ENCODE measurements at regions not wholly inside any gene's neighbourhood (a gene's known extent, or its start where the extent isn't known, plus 50 kb on each side); places are given as distances from the start of the nearest gene placed in this dataset.

DNA sequence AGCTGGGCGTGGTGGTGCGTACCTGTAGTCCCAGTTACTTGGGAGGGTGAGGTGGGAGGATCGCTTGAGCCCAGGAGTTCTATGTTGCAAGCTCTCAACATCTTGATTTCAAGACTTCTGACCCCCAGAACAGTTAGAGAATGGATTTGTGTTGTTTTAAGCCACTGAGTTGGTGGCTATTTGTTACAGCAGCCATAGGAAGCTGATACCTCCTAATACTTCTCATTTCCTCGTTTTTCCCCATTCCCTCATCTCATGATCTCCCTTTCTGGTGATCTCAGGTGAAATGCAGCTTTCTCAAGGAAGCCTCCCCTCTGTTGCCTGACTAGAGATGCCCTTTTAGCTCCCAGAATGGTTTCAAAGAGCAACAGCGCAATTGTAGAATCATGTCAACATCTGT, 378.8 kb downstream of the TYW1 start:
- no peak for DNase-seq
- Histone ChIP-seq H3K27ac (ENCODE audit: low read length) (no peak overlapping the region), H3K27me3 (ENCODE audit: control insufficient read depth, insufficient read depth, low read length) (no peaks in the 10 kb centered on the region), H3K9me3 (ENCODE audit: control insufficient read depth, insufficient read depth, low read length) (no peaks in the 10 kb centered on the region), H3K4me3 (ENCODE audit: low read length) (no peak overlapping the region), H3K4me1 (ENCODE audit: control insufficient read depth, insufficient read depth, low read length) (no peaks in the 10 kb centered on the region), H3K36me3 (ENCODE audit: control insufficient read depth, insufficient read depth, low read length) (no peaks in the 10 kb centered on the region)
- 87% methylated on average over 5 of the region's 5 CpGs for WGBS (ENCODE audit: insufficient coverage)
- intact Hi-C loops (cut with micrococcal nuclease), result no loop called here
- H3K27me3 Mint-ChIP-seq (ENCODE audit: low read depth in 2 of 2), result peaks cover 6 to 11% of the 10 kb centered on the region in 2 donors
- H3K9me3 Mint-ChIP-seq, result no peaks in the 10 kb centered on the region
- H3K27ac Mint-ChIP-seq, result no peak overlapping the region
- no peak overlapping the region for H3K4me3 Mint-ChIP-seq
- H3K36me3 Mint-ChIP-seq, result no peaks in the 10 kb centered on the region
- no peaks in the 10 kb centered on the region for H3K4me1 Mint-ChIP-seq
- TF ChIP-seq, protein P1, sequence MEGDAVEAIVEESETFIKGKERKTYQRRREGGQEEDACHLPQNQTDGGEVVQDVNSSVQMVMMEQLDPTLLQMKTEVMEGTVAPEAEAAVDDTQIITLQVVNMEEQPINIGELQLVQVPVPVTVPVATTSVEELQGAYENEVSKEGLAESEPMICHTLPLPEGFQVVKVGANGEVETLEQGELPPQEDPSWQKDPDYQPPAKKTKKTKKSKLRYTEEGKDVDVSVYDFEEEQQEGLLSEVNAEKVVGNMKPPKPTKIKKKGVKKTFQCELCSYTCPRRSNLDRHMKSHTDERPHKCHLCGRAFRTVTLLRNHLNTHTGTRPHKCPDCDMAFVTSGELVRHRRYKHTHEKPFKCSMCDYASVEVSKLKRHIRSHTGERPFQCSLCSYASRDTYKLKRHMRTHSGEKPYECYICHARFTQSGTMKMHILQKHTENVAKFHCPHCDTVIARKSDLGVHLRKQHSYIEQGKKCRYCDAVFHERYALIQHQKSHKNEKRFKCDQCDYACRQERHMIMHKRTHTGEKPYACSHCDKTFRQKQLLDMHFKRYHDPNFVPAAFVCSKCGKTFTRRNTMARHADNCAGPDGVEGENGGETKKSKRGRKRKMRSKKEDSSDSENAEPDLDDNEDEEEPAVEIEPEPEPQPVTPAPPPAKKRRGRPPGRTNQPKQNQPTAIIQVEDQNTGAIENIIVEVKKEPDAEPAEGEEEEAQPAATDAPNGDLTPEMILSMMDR (IDR thresholded peaks at IDR 0.05), result no peak
- no peak for ATAC-seq

DNA sequence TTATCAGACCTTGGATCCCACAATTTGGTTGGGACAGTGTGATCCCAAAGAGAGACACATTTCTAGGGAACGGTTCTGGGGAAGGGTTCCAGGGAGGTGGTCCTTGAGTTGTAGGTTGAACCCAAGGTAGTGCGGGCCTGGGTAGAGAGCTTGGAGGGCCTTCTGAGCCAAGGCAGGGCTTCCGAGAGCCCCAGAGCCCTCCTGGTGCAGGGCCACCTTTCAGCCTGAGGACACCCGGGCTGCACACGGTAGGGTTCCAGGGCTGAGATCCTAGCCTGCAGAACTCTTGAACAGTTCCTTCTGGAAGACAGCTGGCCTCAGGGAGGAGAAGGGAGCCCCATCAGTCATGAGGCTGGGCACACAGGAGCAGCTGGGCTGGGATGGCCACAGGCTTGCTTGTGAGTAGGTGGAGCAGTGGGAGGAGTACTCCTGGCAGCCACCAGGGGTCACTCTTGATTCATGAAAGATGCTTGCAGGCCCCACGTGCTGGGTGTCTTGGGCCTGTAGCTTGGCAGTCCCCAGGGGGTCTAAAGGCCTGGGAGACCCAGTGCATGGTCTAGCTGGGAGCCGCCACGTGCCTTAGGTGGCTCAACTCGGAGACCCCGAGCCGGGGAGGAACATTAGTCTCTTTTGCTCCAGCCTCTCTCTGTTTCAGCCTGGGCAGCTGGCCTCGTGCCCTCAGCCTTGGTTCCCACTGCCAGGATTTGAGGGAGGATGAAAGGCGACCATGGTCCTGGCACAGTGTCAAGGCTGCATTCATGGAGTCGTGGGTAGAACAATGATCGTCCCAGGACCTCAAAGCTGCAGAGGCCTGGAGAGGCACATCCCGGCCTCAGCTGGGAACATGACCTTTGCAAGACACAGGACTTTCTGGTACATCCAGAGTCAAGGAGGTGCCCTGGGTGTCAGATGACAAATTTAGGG, 381.6 kb downstream of the TYW1 start:
- H3K36me3 Mint-ChIP-seq, result no peaks in the 10 kb centered on the region
- WGBS (ENCODE audit: insufficient coverage), result 56% methylated on average over 16 of the region's 16 CpGs
- no peak overlapping the region for H3K4me3 Mint-ChIP-seq
- ATAC-seq (peak; percentile 65 to 91 (median 71)), DNase-seq (peak; percentile 49 to 76)
- H3K9me3 Mint-ChIP-seq, result no peaks in the 10 kb centered on the region
- H3K27me3 Mint-ChIP-seq (ENCODE audit: low read depth in 2 of 2), result peaks cover 0 to 5% of the 10 kb centered on the region in 2 donors
- H3K4me1 ChIP-seq (ENCODE audit: control insufficient read depth, insufficient read depth, low read length), result no peaks in the 10 kb centered on the region
- intact Hi-C loops (cut with micrococcal nuclease), result no loop called here
- TF ChIP-seq, protein P1 (IDR thresholded peaks at IDR 0.05), result peak; percentile 71
- H3K36me3 ChIP-seq (ENCODE audit: control insufficient read depth, insufficient read depth, low read length), result no peaks in the 10 kb centered on the region
- H3K4me3 ChIP-seq (ENCODE audit: low read length), result no peak overlapping the region
- no peaks in the 10 kb centered on the region for H3K27me3 ChIP-seq (ENCODE audit: control insufficient read depth, insufficient read depth, low read length)
- no peak overlapping the region for H3K27ac Mint-ChIP-seq
- no peaks in the 10 kb centered on the region for H3K9me3 ChIP-seq (ENCODE audit: control insufficient read depth, insufficient read depth, low read length)
- no peaks in the 10 kb centered on the region for H3K4me1 Mint-ChIP-seq
- H3K27ac ChIP-seq (ENCODE audit: low read length), result no peak overlapping the region

DNA sequence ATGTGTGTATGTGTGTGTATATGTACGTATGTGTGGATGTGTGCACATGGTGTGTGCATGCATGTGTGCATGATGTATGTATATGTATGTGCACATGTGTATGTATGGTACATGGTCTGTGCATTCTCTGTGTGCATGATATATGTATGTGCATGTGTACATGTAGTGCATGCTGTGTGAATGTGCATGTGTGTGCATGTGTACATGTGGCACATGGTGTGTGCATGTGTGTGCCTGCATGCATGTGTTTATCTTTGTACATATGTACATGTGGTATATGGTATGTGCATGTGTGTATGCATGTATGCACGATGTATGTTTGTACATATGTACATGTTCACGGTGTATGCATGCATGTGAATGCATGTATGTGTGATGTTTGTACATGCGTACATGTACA, 383.7 kb downstream of the TYW1 start:
- H3K4me1 Mint-ChIP-seq, result no peaks in the 10 kb centered on the region
- ATAC-seq, result peak in 1 of 3 donors; percentile 10
- no peak overlapping the region for H3K27ac Mint-ChIP-seq
- H3K9me3 Mint-ChIP-seq, result no peaks in the 10 kb centered on the region
- H3K27me3 ChIP-seq (ENCODE audit: control insufficient read depth, insufficient read depth, low read length), result no peaks in the 10 kb centered on the region
- no peak overlapping the region for H3K4me3 ChIP-seq (ENCODE audit: low read length)
- H3K9me3 ChIP-seq (ENCODE audit: control insufficient read depth, insufficient read depth, low read length), result no peaks in the 10 kb centered on the region
- no peaks in the 10 kb centered on the region for H3K4me1 ChIP-seq (ENCODE audit: control insufficient read depth, insufficient read depth, low read length)
- DNase-seq, result no peak
- 88% methylated on average over 4 of the region's 4 CpGs for WGBS (ENCODE audit: insufficient coverage)
- H3K36me3 ChIP-seq (ENCODE audit: control insufficient read depth, insufficient read depth, low read length), result no peaks in the 10 kb centered on the region
- peaks cover 0 to 5% of the 10 kb centered on the region in 2 donors for H3K27me3 Mint-ChIP-seq (ENCODE audit: low read depth in 2 of 2)
- H3K4me3 Mint-ChIP-seq, result no peak overlapping the region
- no peak overlapping the region for H3K27ac ChIP-seq (ENCODE audit: low read length)
- TF ChIP-seq, protein P1 (IDR thresholded peaks at IDR 0.05), result no peak
- H3K36me3 Mint-ChIP-seq, result no peaks in the 10 kb centered on the region
- intact Hi-C loops (cut with micrococcal nuclease), result no loop called here

All from natural killer cell (primary cell).